ENCODE measurements at regions not wholly inside any gene's neighbourhood (a gene's known extent, or its start where the extent isn't known, plus 50 kb on each side); places are given as distances from the start of the nearest gene placed in this dataset.

DNA sequence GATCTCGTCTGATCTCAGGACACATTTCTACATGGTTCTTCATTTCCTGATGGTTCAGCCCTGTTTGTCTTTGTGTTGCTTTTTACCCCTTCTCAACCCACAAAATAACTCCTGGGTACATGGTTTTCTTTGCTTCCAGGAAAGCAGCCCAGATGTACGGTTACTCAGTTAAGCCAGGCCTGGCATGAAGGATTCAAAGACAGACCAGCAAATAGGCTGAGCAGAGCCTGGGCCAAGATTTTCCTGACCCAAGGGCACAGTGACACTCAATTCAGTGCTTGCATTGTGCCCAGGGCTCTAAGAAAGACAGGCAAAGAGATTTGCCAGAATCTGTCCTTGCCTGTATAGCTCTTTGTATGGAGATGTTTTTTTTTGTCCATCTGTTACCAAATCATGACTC is 340.8 kb upstream of the KIAA1217 start:
- no peak overlapping the region for H3K4me3 ChIP-seq (ENCODE audit: low read depth, low read length)
- DNase-seq (ENCODE audit: low read depth), result no peak
- TF ChIP-seq, protein P1, sequence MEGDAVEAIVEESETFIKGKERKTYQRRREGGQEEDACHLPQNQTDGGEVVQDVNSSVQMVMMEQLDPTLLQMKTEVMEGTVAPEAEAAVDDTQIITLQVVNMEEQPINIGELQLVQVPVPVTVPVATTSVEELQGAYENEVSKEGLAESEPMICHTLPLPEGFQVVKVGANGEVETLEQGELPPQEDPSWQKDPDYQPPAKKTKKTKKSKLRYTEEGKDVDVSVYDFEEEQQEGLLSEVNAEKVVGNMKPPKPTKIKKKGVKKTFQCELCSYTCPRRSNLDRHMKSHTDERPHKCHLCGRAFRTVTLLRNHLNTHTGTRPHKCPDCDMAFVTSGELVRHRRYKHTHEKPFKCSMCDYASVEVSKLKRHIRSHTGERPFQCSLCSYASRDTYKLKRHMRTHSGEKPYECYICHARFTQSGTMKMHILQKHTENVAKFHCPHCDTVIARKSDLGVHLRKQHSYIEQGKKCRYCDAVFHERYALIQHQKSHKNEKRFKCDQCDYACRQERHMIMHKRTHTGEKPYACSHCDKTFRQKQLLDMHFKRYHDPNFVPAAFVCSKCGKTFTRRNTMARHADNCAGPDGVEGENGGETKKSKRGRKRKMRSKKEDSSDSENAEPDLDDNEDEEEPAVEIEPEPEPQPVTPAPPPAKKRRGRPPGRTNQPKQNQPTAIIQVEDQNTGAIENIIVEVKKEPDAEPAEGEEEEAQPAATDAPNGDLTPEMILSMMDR (IDR thresholded peaks at IDR 0.05; ENCODE audit: low read depth, low read length, missing control alignments), result no peak
- in situ Hi-C loops (cut with HindIII; ENCODE audit: low sequenced_read_pairs), result no loop called here

DNA sequence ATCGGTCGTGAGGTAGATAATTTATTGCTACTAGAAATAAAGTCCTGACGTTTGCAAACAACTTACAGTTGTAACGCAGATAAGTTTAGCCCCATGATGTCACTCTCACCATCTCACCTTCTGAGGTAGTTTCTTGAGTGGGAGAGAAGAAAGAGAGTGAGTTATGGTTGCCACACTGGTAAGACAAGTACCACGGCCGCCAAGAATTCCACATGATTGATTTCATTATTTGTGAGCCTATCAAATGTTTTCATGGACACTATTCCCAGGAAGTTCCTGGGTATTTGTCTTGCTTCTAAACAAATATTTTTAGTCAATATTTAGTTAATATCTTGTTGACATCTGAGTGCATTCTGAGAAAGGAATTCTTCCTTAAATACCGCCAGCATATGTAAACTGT is 339.4 kb upstream of the KIAA1217 start:
- TF ChIP-seq, protein P1 (IDR thresholded peaks at IDR 0.05; ENCODE audit: low read depth, low read length, missing control alignments), result no peak
- in situ Hi-C loops (cut with HindIII; ENCODE audit: low sequenced_read_pairs), result no loop called here
- no peak overlapping the region for H3K4me3 ChIP-seq (ENCODE audit: low read depth, low read length)
- DNase-seq (ENCODE audit: low read depth), result no peak

DNA sequence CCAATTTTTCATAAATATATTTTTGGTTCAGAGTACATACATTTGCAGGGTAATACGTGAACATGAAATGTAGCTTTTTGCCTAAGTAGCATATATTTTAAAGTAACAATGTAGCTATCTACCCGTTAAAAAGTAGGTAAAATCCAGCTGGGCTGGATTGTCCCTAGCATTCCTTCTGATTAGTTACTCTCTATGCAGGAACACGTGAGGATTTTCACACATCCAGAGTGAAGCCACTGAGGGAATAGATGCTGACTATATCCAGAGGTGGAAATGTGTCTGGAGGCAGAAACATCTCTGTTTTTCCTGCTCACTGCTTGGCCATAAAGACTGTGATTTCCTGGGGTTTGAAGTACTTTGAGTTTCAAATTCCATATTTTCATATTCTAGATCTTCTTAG is 338.9 kb upstream of the KIAA1217 start:
- no peak for DNase-seq (ENCODE audit: low read depth)
- in situ Hi-C loops (cut with HindIII; ENCODE audit: low sequenced_read_pairs), result no loop called here
- no peak overlapping the region for H3K4me3 ChIP-seq (ENCODE audit: low read depth, low read length)
- TF ChIP-seq, protein P1 (IDR thresholded peaks at IDR 0.05; ENCODE audit: low read depth, low read length, missing control alignments), result no peak

DNA sequence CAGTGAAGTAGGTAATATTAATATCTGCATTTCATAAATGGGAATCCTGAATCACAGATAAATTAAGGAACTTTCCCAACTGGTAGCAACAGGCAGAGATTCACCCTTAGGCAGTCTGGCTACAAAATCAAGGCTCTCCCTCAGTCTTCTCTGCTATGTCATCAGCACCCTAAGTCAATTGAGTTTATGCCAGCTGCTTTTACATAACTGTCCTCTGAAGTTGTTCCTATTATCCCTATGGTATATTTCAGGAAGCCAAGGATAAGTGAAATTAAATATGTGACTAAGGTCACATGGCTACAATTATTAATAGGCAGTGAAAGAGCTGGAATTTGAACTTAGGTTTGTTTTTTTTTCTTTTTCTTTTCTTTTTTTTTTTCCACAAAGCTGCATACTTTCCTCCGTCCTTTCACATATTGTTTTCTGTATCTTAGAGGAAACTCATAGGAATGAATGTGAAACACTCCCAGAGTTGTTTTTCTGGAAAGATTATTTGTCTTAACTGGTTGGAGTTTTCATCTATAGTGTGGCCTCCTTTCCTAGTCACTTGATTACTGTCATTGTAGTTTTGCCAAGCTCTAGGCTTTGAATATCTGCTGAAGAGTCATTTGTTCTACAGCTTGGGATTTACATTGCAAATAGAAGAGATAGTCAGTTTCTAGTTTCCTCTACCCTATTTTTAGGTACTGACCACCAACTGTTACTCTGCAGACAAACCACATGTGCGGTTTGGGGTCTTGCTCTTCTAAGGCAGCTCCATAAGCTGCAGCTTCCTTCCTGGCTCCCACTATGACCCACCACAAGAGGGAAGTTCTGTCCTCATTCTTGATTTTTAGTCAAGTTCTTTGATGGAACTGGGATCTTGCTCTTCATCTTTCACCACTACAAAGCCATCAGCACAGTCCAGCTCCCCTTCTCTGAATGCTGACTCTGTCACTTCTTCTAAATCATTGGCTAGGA is 338.0 kb upstream of the KIAA1217 start:
- no peak for DNase-seq (ENCODE audit: low read depth)
- TF ChIP-seq, protein P1 (IDR thresholded peaks at IDR 0.05; ENCODE audit: low read depth, low read length, missing control alignments), result no peak
- H3K4me3 ChIP-seq (ENCODE audit: low read depth, low read length), result no peak overlapping the region
- in situ Hi-C loops (cut with HindIII; ENCODE audit: low sequenced_read_pairs), result no loop called here

DNA sequence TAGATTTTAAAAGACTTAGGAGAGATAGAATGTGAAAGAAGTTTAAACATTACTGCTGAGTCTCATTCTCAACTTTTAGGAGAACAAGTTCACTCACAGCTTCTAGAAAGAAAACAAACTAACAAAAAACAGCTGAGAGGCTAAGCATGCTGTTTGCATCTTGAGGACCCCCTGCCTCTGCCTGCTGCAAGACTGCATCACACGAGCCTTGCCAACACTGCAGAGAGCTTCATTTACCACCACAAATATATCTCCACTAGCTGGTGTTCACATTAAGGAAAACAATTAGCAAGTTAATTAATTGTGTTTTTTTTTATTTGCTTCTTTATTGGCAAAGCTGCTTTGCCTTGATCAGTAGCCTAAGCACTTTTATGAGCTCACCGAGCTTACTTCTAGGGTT is 336.6 kb upstream of the KIAA1217 start:
- in situ Hi-C loops (cut with HindIII; ENCODE audit: low sequenced_read_pairs), result no loop called here

DNA sequence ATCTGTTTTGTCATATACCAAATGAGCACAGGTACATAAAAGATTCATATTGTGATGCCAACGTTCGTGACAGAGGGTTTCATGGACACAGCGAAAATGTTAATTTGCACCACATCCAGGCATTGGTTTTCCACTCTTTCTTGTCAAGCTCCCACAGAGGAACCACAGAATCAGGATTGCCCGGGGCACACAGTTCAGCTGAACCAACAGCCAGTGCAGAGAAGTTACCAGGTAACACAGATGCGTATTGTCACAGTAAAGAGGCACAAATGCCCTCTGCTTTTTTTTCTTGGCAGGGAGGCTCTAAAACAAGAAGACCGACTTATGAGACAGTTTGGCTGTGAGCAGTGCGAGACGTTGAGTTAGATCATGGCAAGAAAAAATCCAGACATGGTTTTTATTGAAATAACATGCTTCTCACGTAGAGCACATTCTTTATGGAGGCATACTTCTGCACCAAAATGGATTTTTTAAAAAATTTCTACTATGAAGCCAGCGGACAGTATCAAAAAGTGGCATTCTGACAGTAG is 331.1 kb upstream of the KIAA1217 start:
- no peak for DNase-seq (ENCODE audit: low read depth)
- in situ Hi-C loops (cut with HindIII; ENCODE audit: low sequenced_read_pairs), result loop anchor here (5.0 kb wide), 1 partner anchor 46 kb away; no protein-coding TSS in a partner anchor
- H3K4me3 ChIP-seq (ENCODE audit: low read depth, low read length), result no peak overlapping the region
- TF ChIP-seq, protein P1 (IDR thresholded peaks at IDR 0.05; ENCODE audit: low read depth, low read length, missing control alignments), result no peak

More for the DNA sequence above, 336.6 kb upstream of the KIAA1217 start:
- TF ChIP-seq, protein P1 (IDR thresholded peaks at IDR 0.05; ENCODE audit: low read depth, low read length, missing control alignments), result no peak
- no peak overlapping the region for H3K4me3 ChIP-seq (ENCODE audit: low read depth, low read length)
- no peak for DNase-seq (ENCODE audit: low read depth)
